ENCODE measurements at regions not wholly inside any gene's neighbourhood (a gene's known extent, or its start where the extent isn't known, plus 50 kb on each side); places are given as distances from the start of the nearest gene placed in this dataset.
"Not testable (repeated sequence)": the region's sequence is repeated elsewhere in the genome, so short reads cannot be mapped to it uniquely, and the experiment has no call there.

DNA sequence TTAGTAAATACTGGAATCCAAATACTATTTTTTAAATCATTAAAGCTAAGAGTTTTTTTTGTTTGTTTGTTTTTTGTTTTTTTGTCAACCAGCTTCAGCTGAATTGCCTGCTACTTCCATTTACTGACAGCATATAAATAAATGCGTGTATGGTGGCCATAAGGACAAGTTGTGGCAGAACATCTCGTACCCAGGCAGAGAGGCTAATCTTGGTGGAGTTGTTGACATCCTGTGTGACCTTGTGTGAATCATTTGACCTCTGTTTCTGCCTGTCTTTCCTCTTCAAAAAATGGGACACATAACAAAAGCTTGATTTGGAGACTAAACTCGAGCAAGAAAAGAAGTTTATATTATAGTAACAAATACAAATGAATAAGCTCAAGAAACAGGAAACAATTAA is 734.2 kb downstream of the MCTP2 start:
- FAIRE-seq: no peak

DNA sequence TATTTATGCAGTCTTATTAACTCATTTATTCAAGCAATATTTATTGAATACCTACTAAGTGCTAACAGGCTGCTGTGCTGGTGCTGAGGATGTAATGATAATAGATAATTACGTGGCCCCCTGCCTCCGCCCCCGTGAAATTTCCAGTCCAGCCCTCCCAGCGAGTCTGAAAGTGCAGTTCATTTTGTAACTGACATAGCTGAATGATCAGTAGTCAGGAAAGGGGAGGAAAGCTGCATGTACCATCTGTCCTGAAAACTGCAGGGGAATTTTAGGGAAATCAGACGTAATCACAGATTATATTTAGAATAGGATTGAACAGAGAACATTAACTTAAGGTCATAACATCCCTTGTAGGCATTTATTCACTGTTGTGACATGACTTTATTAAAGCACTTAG is 736.8 kb downstream of the MCTP2 start:
- FAIRE-seq: no peak
- DNase-seq (ENCODE audit: insufficient read length, low spot score): no peak

More for the DNA sequence above, 734.2 kb downstream of the MCTP2 start:
- DNase-seq (ENCODE audit: insufficient read length, low spot score): no peak

DNA sequence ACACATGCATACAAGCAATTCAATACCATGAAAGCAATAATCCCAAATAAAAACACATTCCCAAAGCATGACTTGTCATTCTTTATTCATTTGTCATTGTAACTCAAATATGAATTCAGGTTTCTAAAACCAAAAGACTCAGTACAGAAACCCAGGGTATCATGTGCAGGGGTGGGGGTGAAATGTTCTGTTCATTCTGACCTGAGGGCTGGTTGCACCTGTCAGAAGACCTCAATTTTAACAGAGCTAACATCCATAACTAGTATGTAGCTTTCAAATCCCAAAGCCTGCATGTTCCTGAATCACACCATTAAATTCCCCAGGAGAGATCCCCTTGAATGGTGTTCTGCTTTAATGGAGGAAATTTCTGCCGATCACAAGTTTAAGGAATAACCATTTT is 738.7 kb downstream of the MCTP2 start:
- DNase-seq (ENCODE audit: insufficient read length, low spot score): no peak
- no peak for FAIRE-seq

DNA sequence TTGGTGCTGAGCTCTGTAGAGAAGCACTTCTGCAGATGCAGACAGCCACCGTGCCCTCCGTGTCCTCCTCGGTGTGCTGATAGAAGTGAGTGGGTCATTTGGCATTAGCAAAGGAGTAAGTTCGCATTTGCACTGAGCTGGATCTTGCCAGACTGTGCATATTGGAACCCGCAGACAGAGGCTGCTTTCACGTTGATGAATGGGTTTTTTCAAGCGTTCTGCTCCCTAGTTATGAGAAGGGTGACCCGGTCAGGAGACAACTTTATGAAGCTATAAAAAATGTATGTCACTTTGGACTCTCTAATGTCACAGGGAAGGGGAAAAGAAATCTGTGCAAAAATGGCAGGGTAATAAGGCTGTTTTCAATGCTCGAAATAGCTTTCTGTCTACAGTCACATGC is 739.4 kb downstream of the MCTP2 start:
- FAIRE-seq (no peak), DNase-seq (ENCODE audit: insufficient read length, low spot score) (no peak)

DNA sequence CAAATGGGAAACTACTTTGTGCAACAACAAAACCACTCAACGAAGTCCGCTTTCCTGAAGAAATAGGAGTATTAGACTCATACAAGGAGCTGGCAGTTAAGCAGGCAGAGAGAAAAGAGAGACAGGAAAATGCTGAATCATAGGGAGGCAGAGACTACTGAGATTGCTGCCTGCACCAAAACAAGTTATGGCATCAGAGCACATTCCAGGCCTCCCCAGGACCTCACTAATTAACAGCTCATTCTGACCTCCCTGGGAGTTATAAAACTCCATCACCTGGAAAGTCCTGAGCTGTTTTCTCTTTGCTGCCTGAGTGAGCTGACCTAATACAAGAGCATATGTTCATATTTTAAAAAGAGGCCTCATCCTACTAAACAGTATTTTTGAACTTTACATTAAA is 741.0 kb downstream of the MCTP2 start:
- FAIRE-seq: no peak
- DNase-seq (ENCODE audit: insufficient read length, low spot score): no peak

DNA sequence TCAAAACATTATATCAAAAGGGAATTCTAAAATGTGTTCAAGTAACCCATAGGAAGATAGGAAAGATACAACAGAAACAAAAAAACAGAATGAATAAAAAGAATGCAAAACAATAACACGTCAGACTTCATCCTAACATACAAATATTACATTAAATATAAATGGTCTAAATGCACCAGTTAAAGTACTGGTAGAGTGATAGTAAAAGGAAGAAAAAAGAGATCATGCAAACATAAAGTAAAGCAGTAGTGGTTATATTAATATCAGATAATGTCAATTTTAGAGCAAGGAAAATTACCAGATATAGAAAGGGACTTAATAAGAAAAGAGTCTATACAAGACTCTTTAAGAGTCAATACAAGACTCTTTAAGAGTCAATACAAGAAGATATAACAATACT is 755.7 kb downstream of the MCTP2 start:
- DNase-seq (ENCODE audit: insufficient read length, low spot score) (no peak), FAIRE-seq (no peak)

DNA sequence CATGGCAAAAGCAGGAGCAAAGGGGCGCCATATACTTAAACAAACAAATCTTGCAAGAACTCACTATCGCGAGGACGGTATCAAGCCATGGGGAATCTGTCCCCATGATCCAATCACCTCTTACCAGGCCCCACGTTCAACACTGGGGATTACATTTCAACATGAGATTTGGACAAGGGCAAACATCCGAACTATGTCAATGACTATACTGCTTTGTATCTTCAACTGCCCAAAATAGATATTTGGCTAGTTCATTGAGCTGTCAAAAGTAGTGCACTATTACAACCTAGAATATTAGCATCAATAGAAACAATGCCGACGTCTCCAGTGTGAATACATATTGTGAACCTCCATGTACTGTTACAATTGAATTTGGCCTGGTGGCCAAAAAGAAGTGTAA is 760.4 kb downstream of the MCTP2 start:
- no peak for DNase-seq (ENCODE audit: insufficient read length, low spot score)
- no peak for FAIRE-seq

DNA sequence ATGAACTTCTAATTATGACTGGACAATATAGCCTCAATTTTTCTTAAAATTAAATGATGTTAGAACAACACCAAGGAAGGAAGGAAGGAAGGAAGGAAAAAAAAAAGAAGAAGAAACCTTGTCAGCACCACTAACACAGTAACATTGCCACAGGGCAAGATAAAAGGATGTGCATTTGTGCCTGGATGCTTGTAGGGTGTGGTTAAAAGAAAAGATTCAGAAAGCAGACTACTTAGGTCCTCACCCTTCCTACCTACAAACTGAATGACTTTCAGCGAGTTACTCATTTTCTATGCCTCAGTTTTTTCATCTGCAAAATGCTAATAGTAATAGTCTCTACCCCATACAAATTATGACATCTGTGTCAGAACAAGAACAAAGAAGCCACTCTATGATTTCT is 778.3 kb downstream of the MCTP2 start:
- FAIRE-seq (no peak), DNase-seq (ENCODE audit: insufficient read length, low spot score) (no peak)

DNA sequence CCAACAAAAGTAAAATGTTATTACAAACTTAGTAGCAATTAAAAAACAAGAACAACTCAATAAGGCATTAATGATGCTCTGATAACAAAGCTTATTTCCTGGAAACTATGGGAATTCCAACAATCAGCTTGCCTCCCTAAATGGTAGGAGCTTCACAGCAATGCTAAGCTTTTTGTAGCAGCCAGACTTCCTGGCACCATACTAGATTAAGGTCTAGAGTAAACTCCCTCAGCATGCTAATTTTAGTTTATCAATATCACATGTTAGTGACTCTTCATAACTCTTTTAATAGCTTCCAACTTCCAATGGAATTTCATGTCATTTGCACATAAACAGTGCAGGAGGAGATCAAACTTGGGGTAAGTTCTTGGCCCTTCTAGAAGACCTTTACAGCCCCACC is 782.0 kb downstream of the MCTP2 start:
- DNase-seq (ENCODE audit: insufficient read length, low spot score) (no peak), FAIRE-seq (no peak)

DNA sequence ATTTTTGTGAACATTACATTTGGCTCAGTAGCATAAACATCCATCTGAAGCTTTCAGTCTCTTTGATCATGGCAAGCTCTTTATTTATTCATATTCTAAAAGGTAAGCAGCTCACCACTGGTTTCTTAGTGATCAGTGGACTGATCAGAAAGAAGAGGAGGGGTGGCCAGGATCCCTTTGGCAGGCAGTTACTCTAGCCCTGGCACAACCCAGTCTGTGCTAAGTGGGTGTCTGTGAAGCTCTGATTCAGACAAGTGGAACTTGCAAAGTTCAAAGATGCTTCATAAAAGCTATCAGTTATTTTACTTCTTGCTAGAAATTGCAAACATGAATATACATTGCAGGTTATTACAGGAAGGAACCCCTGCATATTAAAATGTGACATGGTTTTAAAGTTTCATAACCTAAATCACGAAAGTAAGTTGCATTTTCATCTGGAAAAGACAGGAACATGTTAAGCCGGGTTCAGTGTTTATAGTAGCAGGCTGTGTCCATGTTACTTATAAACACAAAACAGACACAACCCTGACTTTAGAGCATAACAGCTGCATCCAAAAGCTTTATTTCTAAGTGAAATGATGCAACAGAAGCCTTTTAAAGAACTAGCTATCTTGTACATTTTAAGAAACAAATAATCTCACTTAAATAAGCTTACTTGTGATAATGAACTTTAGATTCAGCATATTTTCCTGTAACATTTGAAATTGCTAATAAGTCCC is 785.3 kb downstream of the MCTP2 start:
- FAIRE-seq (no peak), DNase-seq (ENCODE audit: insufficient read length, low spot score) (no peak)

DNA sequence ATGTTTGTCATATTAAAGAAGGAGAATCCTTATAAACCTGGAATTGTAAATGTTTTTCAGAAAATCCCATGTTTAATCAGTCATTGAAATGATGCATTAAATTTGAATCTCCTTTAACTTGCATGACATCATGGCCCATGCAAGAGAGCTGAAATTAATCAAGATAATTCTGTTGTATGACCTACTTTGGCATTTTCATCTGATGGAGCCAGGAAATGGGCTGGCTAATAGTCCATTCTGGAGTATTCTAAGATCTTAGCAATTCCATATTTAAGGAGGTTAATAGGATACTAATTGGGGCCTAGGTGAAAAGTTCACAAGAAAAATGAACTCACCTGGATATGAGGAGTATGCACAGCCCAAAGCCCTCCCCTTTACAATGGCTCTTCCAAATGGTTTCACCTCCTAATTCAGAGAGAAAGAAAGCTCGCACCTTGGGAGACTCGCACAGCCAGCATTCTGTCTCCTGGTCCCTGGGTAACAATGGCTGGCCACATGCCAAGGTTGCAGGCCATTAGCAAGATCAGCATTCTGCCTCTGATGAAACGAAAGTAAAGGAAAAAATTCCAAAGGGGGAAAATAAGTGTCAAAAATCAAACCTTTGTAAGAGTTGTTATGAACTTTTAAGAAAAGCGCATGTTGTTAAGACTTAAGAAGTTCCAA is 786.4 kb downstream of the MCTP2 start:
- FAIRE-seq (no peak), DNase-seq (ENCODE audit: insufficient read length, low spot score) (no peak)

DNA sequence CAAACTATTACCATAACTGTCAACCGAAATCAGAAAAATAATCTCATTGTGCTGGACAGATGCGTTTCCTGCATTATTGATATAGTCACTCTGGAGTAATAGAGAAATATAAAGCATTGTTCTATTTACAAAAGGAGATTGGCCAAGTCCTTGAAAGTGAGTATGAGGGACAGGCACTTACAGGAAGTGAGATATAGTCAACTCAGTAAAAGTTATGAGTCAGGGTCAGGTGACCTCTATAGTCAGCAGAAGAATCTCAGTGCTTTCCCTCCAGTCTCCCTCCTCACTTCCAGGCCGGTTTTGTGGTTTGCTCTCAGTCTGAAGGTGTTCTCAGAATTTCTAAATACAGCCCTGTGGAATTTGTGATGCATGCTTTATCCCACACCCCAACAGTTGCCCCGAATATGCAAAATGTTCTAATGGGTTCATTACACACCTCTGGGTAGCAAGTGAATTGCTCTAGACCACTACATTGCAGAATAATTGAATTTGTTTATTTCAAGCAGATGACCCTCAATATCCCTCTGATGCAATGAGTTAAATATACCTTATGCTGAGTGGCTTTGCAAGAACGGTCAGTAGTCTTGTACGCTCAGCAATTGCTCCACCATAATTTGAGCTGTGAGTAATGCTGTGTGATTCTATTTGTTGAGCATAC is 787.7 kb downstream of the MCTP2 start:
- FAIRE-seq (peak; percentile 52), DNase-seq (ENCODE audit: insufficient read length, low spot score) (peak; percentile 37)

DNA sequence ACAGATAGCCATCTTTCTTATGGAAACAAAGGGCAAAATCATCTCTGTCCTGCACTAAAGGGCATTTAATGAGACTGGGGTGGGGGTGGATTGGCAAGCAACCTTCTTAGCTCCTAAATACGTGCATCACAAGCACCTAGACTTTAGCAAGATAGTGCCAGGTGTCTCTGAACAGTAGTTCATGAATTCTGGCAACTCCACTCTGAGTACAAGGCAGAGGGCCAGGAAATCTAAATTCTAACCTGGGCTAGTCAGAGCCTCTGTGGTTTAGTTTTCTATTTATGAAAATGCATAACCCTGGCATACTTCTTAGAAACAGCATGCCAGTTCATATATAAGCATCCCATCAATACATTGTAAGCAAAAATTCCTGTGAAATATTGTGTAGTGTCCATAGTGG is 788.5 kb downstream of the MCTP2 start:
- no peak for DNase-seq (ENCODE audit: insufficient read length, low spot score)
- FAIRE-seq: no peak

DNA sequence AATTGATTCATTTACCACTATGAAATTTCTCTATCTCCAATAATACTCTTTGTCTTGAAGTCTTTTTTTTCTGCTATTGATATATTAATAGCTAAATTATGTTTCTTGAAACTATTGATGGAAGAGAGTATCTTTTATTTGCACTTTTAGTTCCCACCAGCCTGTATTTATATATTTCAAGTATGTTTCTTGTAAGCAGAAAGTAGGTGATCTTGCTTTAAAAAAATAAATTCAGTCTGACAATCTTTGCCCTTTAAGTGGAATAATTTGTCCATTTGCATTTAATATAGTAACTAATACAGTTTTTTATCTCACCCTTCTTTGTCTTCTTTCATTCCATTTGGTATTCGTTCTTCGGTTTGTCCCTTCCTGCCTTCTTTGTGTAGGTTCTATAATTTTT is 790.5 kb downstream of the MCTP2 start:
- DNase-seq (ENCODE audit: insufficient read length, low spot score) (no peak), FAIRE-seq (no peak)

DNA sequence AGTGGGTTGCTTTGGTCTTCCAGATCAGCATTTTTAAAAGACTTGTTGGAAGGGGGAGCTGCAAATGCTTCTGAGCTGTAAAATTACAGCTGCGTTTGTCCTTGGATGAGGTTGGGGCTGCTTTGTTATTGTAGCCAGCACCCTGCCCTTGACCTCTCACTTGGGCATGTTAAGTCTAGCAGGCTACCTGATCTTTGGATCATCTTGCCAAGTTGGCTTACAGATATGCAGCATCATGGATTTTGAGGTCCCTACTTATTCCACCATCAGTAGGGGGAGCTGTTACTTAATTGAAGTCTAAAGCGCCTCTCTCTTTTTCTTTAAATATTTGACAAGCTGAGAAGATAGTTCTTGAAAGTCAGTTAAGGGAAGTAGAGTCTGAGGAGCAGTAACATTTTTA is 793.0 kb downstream of the MCTP2 start:
- FAIRE-seq (peak; percentile 36), DNase-seq (ENCODE audit: insufficient read length, low spot score) (peak; percentile 4)

DNA sequence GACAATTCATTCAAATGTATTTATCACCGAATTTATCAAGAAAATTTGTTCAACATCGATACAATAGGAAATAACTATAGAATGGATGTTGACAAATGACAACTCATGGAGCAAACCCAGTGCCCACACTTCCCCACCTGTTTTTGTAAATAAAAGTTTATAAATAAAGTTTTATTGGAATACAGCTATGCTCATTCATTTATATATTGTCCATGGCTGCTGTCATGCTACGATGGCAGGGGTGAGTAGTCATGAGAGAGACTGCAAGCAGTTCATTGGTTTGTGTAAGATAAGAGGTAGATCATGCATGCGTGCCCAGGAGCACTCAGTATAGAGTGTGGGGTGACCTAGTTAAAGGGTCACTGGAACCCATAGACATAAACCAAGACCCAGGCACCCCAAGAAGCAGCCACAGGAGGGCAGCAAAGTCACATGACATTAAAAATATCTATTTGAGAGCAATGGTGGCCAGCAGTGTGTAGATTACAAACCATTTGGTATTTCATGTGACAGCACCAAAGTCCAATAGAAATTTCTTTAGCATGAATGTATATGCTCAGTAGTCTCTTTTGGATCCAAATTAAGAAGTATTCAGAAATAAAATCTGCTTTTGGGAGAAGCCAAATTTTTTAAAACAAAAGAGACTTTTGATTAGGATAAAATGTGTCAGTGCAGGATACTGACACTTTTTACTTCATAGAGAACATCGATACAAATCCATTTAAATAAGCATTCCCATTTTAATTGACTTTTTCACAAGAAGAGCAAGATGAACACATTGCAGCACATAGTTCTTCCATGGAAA is 794.8 kb downstream of the MCTP2 start:
- DNase-seq (ENCODE audit: insufficient read length, low spot score): peak; percentile 48
- no peak for FAIRE-seq

DNA sequence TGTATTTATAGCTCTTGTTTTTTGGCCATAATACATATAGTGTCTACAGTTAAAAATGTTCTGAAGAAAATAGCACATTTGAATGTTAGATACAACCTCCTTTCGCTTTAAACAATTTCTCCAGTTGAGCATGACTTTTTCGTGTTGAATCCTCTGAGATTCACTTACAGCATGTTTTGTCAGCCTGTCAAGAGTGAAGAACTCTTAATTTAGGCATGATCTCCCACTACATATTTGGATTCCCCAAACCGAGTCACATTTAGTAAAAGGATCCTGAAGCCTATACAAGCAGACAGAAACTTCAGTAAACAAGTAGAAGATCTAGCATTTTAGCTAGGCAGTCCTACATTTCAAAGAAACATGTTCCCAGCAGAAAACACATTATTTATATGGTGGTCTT is 796.6 kb downstream of the MCTP2 start:
- FAIRE-seq (no peak), DNase-seq (ENCODE audit: insufficient read length, low spot score) (no peak)

DNA sequence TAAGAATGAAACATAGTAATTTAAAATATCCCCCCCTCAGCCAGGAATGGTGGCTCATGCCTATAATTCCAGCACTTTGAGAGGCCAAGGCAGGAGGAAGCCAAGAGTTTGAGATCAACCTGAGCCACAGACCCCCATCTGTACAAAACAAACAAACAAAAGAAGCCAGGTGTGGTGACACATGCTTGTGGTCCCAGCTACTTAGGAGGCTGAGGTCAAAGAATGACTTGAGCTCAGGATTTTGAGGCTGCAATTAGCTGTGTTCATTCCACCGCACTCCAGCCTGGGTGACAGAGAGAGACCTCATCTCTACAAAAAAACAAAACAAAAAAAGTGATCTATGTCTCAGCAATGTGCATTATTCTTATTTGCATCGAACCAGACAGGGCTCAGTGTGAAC is 800.8 kb downstream of the MCTP2 start:
- DNase-seq (ENCODE audit: insufficient read length, low spot score) (no peak), FAIRE-seq (no peak)

DNA sequence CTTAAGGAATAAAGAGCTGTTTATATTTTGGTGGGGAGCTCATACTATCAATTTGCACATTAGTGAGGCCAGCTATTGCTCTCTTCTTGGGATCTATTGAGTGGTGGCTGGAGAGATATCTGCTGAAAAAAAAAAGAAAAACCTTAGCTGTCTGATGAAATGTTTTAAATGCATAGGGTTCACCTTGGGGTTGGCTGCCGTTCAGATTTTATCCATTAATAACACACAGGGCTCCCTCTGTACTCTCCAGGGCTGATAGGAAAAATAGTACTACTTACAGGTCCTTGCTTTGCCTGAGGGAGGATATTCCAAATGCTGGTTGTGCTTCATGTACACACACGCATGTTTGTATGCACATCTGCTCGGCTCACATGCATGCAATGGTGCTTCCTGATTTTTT is 803.7 kb downstream of the MCTP2 start:
- FAIRE-seq: no peak
- DNase-seq (ENCODE audit: insufficient read length, low spot score): no peak

DNA sequence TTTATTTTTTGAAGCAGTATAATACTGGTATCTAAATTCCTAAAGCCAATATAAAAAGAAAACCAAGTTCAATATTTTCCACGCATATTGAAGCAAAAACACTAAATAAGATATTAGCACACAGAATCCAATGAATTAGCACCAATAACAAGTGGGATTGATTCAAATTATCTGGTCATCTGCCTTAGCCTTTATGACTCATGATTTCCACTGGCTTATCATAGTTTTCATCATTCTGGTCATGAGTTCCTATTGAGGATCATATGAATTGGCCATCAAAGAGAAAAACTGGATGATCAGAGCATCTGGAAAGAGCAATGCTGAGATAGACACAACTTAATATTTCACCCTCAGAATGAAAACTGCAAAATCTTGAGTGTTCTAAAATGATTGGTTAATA is 809.9 kb downstream of the MCTP2 start:
- no peak for FAIRE-seq
- no peak for DNase-seq (ENCODE audit: insufficient read length, low spot score)

DNA sequence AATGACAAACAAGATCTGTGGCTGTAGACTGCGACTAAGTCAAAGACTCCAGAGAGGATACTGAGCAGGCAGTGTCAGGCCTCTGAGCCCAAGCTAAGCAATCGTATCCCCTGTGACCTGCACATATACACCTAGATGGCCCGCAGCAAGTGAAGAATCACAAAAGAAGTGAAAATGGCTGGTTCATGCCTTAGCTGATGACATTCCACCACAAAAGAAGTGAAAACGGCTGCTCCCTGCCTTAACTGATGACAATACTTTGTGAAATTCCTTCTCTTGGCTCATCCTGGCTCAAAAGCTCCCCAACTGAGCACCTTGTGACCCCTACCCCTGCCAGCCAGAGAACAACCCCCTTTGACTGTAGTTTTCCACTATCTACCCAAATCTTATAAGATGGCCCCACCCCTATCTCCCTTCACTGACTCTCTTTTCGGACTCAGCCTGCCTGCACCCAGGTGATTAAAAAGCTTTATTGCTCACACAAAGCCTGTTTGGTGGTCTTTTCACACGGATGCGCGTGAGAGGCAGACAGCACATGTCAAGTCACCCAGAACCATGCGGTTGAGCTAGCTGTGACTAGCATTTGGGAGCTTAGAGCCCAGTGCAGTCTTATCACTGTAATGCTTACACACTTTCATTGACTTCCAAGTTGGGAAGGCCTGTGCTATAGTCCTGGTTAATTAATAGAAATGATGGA is 812.0 kb downstream of the MCTP2 start:
- not testable (repeated sequence) for FAIRE-seq

More for the DNA sequence above, 812.0 kb downstream of the MCTP2 start:
- not testable (repeated sequence) for DNase-seq (ENCODE audit: insufficient read length, low spot score)
